Ishikawa (cell line): ENCODE measurements at regions not wholly inside any gene's neighbourhood (a gene's known extent, or its start where the extent isn't known, plus 50 kb on each side); places are given as distances from the start of the nearest gene placed in this dataset.

ENCODE experiments used
- CEBPB ChIP-seq: IDR thresholded peaks from 2 replicates; pipeline ENCODE4 v1.6.1; 2012
- EGR1 ChIP-seq: IDR thresholded peaks from 2 replicates; pipeline ENCODE4 v1.6.1; 2012
- EP300 ChIP-seq: IDR thresholded peaks from 2 replicates; pipeline ENCODE4 v1.6.1; 2012; ENCODE audit warnings: borderline replicate concordance
- FOXM1 ChIP-seq: IDR thresholded peaks from 2 replicates; pipeline ENCODE4 v1.6.1; 2012; ENCODE audit warnings: low read depth, borderline replicate concordance
- NFIC ChIP-seq: IDR thresholded peaks from 2 replicates; pipeline ENCODE4 v1.6.1; 2012
- RAD21 ChIP-seq: IDR thresholded peaks from 2 replicates; pipeline ENCODE4 v1.6.1; 2012; ENCODE audit warnings: low read depth
- REST ChIP-seq: IDR thresholded peaks from 2 replicates; pipeline ENCODE4 v1.6.1; 2012; ENCODE audit warnings: low read depth, mild to moderate bottlenecking
- TCF12 ChIP-seq: IDR thresholded peaks from 2 replicates; pipeline ENCODE4 v1.6.1; 2012; ENCODE audit warnings: low read depth
- TEAD4 ChIP-seq: IDR thresholded peaks from 2 replicates; pipeline ENCODE4 v1.6.1; 2012
- YY1 ChIP-seq: IDR thresholded peaks from 2 replicates; pipeline ENCODE4 v1.6.1; 2012; ENCODE audit warnings: low read depth
- TF ChIP-seq, protein P1 (sequence below): IDR thresholded peaks from 2 replicates; pipeline ENCODE4 v1.6.1; 2012

DNA sequence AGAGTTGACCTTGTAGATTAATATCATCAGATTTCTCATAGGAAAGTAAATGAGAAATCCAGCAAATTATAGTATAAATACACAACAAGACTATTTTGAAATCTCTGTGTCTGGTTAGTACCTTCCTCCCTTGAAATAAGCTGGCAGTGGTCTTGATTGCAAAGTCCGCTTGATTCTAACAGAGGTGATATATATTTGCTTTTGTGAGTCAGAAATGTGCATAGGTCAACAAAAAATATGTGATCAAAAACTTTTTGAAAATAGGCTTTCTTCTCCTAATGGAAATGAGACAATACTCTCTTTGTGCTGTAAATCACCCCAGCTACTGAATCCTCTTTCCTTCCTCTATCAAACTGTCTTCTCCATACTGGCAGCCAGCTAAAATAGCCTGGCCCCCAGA lies 749.2 kb upstream of the CDH10 start:
- TF ChIP-seq RAD21 (no peak), TCF12 (no peak), REST (no peak), TEAD4 (no peak), CEBPB (no peak), EGR1 (no peak), YY1 (no peak), FOXM1 (no peak), EP300 (no peak), NFIC (no peak)
- TF ChIP-seq, protein P1, sequence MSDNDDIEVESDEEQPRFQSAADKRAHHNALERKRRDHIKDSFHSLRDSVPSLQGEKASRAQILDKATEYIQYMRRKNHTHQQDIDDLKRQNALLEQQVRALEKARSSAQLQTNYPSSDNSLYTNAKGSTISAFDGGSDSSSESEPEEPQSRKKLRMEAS, result no peak
